HG03064 (cell line): ENCODE measurements at regions not wholly inside any gene's neighbourhood (a gene's known extent, or its start where the extent isn't known, plus 50 kb on each side); places are given as distances from the start of the nearest gene placed in this dataset.

Experiments
- ATAC-seq: cut with Tn5 transposase; IDR thresholded peaks from one replicate; pipeline ENCODE4 v1.9.1; 2021; ENCODE audit warnings: low read depth; ENCODE audit not compliant: unreplicated experiment

DNA sequence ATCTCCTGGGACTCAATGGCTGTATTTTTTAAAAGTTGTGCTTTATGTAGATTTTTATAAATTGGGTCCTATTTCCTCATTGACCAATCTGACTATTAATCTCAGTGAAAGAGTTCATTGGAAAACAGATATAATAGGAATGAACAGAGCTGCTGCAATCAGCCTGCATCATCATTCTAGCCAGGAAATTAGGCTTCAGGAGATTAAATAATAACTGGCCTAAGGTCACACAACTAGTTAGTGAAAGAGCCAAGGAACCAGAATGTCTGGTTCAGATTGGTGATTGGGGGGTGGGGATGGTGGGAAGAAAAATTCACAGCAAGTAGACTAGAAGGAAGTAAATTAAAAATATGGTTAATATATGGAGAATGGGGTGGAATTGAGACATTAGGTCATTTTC lies 180.9 kb upstream of the ROPN1 start:
- no peak for ATAC-seq

DNA sequence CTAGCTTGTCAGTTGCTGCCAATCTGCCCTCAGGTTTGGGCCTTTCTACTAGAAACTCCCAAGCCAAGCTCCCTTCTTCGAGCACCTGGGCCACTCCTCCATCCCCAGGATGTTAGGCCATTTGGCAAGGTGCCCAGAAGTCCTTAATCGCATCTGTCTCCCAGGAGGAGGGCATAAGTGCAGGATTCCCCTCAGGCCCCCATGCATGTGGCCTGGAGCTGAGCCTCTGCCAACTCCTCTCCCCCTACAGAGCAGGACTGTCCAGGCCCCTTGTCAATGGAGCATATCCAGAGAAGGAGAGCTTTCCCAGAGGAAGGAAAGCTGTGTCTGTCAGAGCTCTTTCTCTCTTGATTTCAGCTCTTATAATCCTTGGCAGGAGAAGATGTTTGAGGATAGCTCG lies 182.6 kb upstream of the ROPN1 start:
- no peak for ATAC-seq

- no peak for ATAC-seq
These were observed 183.3 kb upstream of the ROPN1 start for GRCh38 chr3:124174910-124175874.

GRCh38 chr3:124177071-124177470 lies 185.1 kb upstream of the ROPN1 start:
- no peak for ATAC-seq

DNA sequence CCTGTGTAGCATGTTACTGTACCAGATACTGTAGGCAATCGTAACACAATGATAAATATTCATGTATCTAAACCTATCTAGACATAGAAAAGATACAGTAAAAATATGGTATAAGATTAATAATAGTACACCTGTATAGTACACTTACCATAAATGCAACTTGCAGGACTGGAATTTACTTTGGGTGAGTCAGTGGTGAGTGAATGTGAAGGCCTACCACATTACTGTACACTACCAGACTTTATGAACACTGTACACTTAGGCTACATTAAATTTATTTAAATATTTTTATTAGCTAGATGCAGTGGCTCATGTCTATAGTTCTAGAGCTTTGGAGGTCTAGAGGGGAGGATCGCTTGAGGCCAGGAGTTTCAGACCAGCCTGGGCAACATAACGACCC lies 186.6 kb upstream of the ROPN1 start:
- no peak for ATAC-seq

GRCh38 chr3:124200407-124200806 lies 208.5 kb upstream of the ROPN1 start:
- no peak for ATAC-seq

- no peak for ATAC-seq
These were observed 209.3 kb upstream of the ROPN1 start for GRCh38 chr3:124201226-124201625.

GRCh38 chr3:124201786-124202185 lies 209.9 kb upstream of the ROPN1 start:
- no peak for ATAC-seq

GRCh38 chr3:124202754-124203153 lies 210.8 kb upstream of the ROPN1 start:
- ATAC-seq = no peak

- no peak for ATAC-seq
These were observed 211.4 kb upstream of the ROPN1 start for GRCh38 chr3:124203292-124203691.

DNA sequence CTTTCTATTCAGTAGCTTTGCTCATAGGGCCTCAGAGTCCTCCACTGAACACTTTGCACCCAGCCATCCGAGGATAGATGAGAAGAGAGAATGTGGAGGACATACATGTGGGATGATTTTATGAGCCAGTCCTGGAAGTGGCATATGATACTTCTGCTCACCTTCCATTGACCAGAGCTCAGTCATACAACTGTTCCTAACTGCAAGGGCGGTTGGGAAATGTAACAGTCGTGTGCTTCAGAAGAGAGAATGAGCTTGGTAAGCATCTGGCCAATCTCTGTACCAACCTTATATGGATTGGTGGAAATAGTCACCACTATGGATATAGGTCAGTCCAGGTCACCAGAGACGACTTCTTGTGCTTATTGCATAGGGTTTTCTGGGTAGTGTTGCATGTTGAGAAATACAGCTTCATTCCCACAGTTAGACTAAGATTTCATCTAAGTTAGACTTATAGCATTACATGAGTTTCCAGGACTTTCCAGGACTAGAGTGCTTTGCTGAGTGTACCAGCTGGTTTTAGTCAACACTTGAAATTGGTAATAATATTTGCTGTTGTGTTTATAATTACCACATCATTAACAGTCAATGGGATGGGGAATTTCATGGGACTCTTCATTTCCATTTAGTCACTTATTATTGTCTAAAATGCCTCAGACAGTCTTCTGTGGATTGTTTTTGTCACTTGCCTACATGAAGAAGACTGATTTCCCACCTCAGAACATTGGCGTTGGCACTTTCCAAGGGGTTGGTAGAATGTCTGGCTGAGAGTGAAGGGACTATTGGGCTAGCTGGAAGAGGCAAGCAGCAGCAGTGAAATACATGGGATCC lies 214.5 kb upstream of the ROPN1 start:
- ATAC-seq = no peak

DNA sequence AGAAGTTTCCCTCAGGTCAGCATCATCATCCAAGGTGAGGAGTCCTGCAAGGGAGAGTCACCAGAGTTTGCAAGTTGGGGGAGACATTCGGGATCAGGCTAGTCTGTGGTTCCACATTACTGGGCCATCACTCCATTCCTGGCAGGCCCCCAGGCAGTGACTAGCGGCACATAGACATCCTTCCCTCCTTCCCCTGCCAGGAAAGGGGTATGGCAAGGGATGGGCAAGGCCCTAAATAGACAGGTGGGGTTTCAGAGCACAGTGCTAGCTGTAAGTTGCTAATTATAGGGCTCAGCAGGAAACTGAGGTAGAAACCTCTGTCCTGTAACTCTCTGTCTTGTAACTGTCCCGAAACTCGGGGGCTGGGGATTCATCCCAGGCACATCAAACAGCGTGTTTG lies 215.2 kb upstream of the ROPN1 start:
- ATAC-seq = no peak

DNA sequence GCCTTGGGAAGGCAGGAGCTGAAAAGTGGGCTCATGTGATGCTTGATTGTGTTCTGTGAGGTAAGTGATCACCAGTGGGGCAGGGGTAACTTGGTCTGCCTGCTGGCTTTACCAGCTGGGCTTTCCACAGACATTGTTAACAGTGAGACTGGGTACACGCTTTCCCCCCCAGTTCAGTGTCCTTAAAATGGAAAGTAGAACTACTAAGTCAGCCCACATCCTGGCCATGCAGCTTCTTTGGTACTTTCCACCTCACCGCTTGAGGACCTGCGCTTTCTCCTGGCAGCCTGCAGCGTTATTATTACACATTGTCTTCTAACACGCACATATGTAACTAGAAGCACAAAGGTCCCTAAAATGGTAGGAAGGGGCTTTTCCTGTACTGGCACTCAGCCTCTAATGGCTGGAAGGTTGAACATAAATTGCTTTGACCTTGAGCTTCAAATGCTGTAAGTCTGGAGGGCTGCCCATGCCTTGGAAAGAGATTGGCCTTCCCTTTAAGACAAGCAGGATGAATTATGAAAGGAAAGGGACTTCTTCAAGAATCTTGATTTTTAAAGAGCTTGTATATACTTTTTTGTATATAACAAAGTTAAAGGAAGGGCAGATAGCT lies 216.1 kb upstream of the ROPN1 start:
- peak; percentile 73 for ATAC-seq

DNA sequence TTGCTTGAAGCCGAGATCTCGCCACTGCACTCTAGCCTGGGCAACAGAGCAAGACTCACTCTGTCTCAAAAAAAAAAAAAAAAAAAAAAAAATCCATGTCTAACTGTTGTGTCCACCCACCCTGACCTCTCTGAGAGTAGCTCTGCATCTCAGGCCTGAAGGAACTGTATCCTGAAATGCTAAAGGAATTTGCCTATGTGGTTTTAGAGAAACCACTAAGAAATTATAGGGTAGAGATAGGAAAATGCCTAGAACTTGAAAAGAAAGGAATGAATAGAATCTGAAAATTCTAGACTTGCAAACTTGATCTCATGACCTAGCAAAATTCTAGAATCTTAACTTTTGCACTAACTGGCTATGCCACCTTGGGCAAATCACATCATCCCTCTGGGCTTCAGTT lies 217.5 kb upstream of the ROPN1 start:
- ATAC-seq = no peak

DNA sequence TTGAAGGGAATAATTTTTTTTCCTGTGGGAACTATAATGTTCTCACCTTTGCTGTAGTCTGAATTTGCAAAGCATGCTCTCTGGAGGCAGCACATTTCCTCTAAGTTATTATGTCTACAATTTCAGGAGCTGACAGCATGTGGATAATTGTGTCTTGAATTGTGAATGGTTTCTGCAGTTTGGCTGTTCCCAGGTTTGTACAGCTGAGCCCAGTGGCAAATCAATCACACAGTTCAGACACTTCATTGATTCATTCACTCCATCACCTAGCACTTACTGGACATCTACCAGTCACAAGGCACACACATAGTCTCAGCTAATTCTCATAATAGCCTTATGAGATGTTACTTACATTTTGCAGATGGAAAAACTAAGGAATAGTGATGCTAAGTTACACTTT lies 219.0 kb upstream of the ROPN1 start:
- ATAC-seq = no peak

- ATAC-seq = no peak
These were observed 221.7 kb upstream of the ROPN1 start for GRCh38 chr3:124213641-124214040.

DNA sequence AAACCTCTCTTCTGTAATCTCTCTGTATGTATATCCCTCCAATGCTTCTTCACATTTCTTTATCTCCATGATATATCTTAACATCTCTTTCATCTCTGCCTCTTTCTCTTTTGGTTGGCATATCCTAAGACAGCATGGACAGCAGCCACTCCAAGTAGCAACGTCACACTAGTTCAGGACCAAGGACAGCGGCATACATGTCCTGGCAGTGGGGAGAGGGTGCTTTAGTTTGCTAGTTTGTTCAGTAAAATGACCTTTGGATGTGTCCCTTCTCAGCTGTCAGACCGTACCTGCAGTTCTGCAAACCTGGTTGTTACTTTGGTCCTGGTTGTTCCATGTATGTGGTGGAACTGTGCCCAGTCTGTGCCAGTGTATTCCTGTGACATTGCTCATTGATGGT lies 225.6 kb upstream of the ROPN1 start:
- no peak for ATAC-seq

- ATAC-seq = no peak
These were observed 229.5 kb upstream of the ROPN1 start for GRCh38 chr3:124221422-124221821.

GRCh38 chr3:124223853-124224252 lies 231.9 kb upstream of the ROPN1 start:
- no peak for ATAC-seq

DNA sequence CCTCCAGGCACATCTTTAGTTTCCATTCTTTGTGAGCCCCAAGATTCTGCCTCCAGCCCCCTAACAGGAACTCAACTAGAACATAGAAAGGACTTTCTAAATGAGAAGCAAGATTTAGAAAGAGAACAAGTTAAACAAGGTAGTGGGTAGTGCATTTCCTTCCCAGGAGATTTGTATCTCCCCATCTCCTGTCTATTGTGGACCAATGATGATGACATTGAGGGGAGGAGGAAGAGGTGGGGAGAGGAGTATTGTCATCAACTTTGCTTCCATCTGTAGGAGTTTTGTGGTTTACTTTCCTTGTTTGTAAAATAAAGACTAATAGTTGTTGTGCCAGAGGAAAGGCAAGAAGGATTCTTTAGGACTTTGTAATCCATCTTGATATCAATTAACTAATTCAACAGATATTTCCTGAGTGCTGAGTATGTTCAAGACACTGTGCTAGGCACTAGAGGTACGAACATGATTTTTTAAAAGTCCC lies 235.3 kb upstream of the ROPN1 start:
- ATAC-seq = no peak

DNA sequence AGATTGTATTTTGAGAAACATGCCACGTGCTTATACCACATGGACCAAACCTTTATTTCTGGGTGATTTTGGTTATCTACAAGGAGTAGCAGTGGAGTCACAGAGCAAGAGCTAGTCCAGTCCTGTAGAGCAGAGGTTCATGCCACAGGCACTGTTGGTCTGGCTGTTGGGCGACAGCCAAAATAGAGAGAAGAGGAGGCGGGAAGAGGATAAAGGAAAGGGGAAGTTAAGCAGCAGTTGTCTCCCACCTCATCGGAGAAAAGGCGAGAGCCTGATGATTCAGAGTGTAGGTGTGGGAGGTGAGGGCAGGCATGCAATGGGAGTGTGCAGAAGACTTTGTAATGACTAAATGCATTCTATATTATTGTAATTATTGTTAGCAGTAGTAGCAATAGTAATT lies 237.5 kb upstream of the ROPN1 start:
- ATAC-seq = no peak
